HepG2 (cell line): ENCODE measurements at regions not wholly inside any gene's neighbourhood (a gene's known extent, or its start where the extent isn't known, plus 50 kb on each side); places are given as distances from the start of the nearest gene placed in this dataset.

Experiments
- ATF2 ChIP-seq: sonication (generic); formaldehyde crosslinking; IDR thresholded peaks from 2 replicates; pipeline ENCODE4 v1.4.0; 2020; ENCODE audit warnings: missing genetic modification reagents
- CTCF ChIP-seq: sonication (generic); formaldehyde crosslinking; IDR thresholded peaks from 2 replicates; pipeline ENCODE4 v1.5.0; 2020; ENCODE audit warnings: mild to moderate bottlenecking, missing genetic modification reagents, moderate library complexity
- GABPA ChIP-seq, 2 experiments: IDR thresholded peaks; 2 replicates each; pipeline ENCODE4 v1.6.1; 2011 to 2016; ENCODE audit warnings: low read depth in 2 of 2, low read length in 1 of 2, missing biosample characterization in 1 of 2, missing genetic modification characterization in 1 of 2
- HOMEZ ChIP-seq: IDR thresholded peaks from 2 replicates; pipeline ENCODE4 v1.6.1; 2016; ENCODE audit warnings: low read depth
- HOXA5 ChIP-seq: sonication (generic); formaldehyde crosslinking; IDR thresholded peaks from 2 replicates; pipeline ENCODE4 v1.4.0; 2020; ENCODE audit warnings: missing genetic modification reagents
- KDM1A ChIP-seq: IDR thresholded peaks from 2 replicates; pipeline ENCODE4 v1.6.1; 2016; ENCODE audit warnings: missing compliant biosample characterization
- TCF7L2 ChIP-seq: IDR thresholded peaks from 2 replicates; pipeline ENCODE4 v1.6.1; 2011; ENCODE audit warnings: mild to moderate bottlenecking, low read depth, low read length, moderate library complexity
- U2AF2 ChIP-seq: fragments of 200-400 bp; formaldehyde crosslinking; IDR thresholded peaks from 2 replicates; pipeline ENCODE4 v1.6.1; 2017; ENCODE audit warnings: low read depth, mild to moderate bottlenecking, low read length
- ZNF10 ChIP-seq: sonication (generic); formaldehyde crosslinking; IDR thresholded peaks from 2 replicates; pipeline ENCODE4 v1.4.0; 2020; ENCODE audit warnings: mild to moderate bottlenecking, low read depth, missing genetic modification reagents, borderline replicate concordance
- ZNF446 ChIP-seq: sonication (generic); formaldehyde crosslinking; IDR thresholded peaks from 2 replicates; pipeline ENCODE4 v1.5.0; 2020; ENCODE audit warnings: mild to moderate bottlenecking, missing genetic modification reagents

- TF ChIP-seq ATF2 (CRISPR knock-in tag) = no peak
- no peak for TF ChIP-seq KDM1A (CRISPR knock-in tag)
- no peak for TF ChIP-seq HOMEZ (CRISPR knock-in tag)
- TF ChIP-seq GABPA (IDR thresholded peaks at IDR 0.05; ENCODE audit: low read depth, low read length) = no peak
- TF ChIP-seq GABPA (CRISPR knock-in tag; IDR thresholded peaks at IDR 0.05; ENCODE audit: low read depth) = no peak
- no peak for TF ChIP-seq CTCF (CRISPR knock-in tag)
- TF ChIP-seq HOXA5 = no peak
- TF ChIP-seq ZNF10 (CRISPR knock-in tag) = no peak
- TF ChIP-seq U2AF2 = no peak
- no peak for TF ChIP-seq TCF7L2
- TF ChIP-seq ZNF446 (CRISPR knock-in tag) = no peak
These were observed 296.6 kb downstream of the MED10 start for GRCh38 chr5:6081727-6082210.
